ENCODE measurements at regions not wholly inside any gene's neighbourhood (a gene's known extent, or its start where the extent isn't known, plus 50 kb on each side); places are given as distances from the start of the nearest gene placed in this dataset.

DNA sequence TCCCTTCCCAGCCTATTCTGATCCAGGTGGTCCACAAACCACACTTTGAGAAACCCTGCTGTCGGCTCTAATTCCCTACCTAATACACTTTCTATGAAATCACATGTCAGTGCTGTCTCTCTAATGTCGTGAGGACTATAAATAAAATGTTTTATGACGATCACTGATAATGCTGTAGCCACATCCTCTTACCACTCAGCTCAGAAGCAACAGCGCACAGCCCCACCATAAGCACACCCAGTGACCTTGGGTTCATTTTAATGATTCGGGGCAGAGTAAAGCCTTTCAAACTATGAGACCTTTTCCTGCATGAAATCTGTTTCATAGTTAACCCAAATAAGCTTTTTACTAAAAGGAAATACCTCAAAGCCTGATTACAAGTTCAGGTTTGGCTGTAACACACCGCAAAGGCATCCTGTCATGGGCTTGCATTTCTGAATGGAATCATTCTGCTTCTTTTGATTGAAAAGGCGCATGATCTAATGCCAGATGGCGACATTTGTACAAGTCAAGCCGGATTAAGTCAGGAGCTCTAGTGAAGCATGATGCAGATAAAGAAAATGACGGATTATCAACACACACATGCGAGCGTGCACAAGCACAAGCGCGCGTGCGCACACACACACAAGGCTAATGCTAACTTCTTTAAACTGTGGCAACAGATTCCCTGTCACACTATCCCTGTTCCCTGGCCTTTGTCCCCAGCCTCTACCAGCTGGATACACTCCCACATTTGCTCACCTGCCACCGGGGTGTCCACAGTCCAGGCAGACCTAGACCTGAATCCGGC is 180.5 kb upstream of the PDE1C start:
- TF ChIP-seq CHD4 (IDR thresholded peaks at IDR 0.05) = no peak
- no peak for TF ChIP-seq MXI1 (IDR thresholded peaks at IDR 0.05; ENCODE audit: low read depth, low read length)
- no peak for TF ChIP-seq E4F1 (IDR thresholded peaks at IDR 0.05; ENCODE audit: borderline replicate concordance, partially characterized antibody)
- TF ChIP-seq CHD2 (IDR thresholded peaks at IDR 0.05; ENCODE audit: borderline replicate concordance, low read depth, low read length) = no peak
- TF ChIP-seq CHD1 (IDR thresholded peaks at IDR 0.05; ENCODE audit: low read depth, low read length) = no peak
